Body of pancreas (tissue), 4 donors: ENCODE measurements at regions not wholly inside any gene's neighbourhood (a gene's known extent, or its start where the extent isn't known, plus 50 kb on each side); places are given as distances from the start of the nearest gene placed in this dataset.

Experiments used
- CTCF ChIP-seq, 7 experiments: fragments of 450-650 bp in 4 of 7; fragments of 200-600 bp in 3 of 7; sonication (generic) in 3 of 7; IDR thresholded peaks; one replicate each; pipeline ENCODE4 v1.5.1; 2016 to 2019; ENCODE audit warnings: antibody characterized with exemption in 7 of 7
- POLR2A ChIP-seq, 3 donors: fragments of 450-650 bp; IDR thresholded peaks; one replicate each; pipeline ENCODE4 v1.6.1; 2016; ENCODE audit warnings: antibody characterized with exemption in 3 of 3, mild to moderate bottlenecking in 2 of 3

- TF ChIP-seq CTCF (IDR thresholded peaks at IDR 0.05): no peak
- no peak for TF ChIP-seq POLR2A (IDR thresholded peaks at IDR 0.05)
Observed at GRCh38 chr1:194537521-194537920, 1351.1 kb upstream of the B3GALT2 start.
